HEK293 (cell line): ENCODE measurements at regions not wholly inside any gene's neighbourhood (a gene's known extent, or its start where the extent isn't known, plus 50 kb on each side); places are given as distances from the start of the nearest gene placed in this dataset.

Source experiments
- CTCF ChIA-PET: fragments of 350-600 bp; formaldehyde crosslinking; extraction: SDS; loops from one replicate; lab custom pipeline; 2021; ENCODE audit warnings: antibody characterized with exemption; lab: Yijun Ruan, JAX
- POLR2A ChIA-PET: fragments of 300-600 bp; formaldehyde crosslinking; extraction: SDS; loops from one replicate; lab custom pipeline; 2020; ENCODE audit warnings: antibody characterized with exemption, inconsistent platforms; lab: Yijun Ruan, JAX
- H3K27ac ChIP-seq: fragments of 200-500 bp; sonication (Bioruptor generic); 2 replicates; pipeline ENCODE4 v1.5.1; 2014; ENCODE audit warnings: low read depth, low read length, control low read depth, inconsistent platforms; ENCODE audit errors: extremely low read depth
- H3K36me3 ChIP-seq, 2 experiments: fragments of 200-500 bp in 1 of 2; sonication (Bioruptor generic) in 1 of 2; 1 replicate in 1 of 2; 2 replicates in 1 of 2; pipeline ENCODE4 v1.5.1; 2014 to 2017; ENCODE audit warnings: inconsistent platforms in 2 of 2, low read length in 2 of 2; ENCODE audit not compliant: control insufficient read depth in 2 of 2, insufficient read depth in 1 of 2
- H3K4me1 ChIP-seq: fragments of 200-500 bp; sonication (Bioruptor generic); 2 replicates; pipeline ENCODE4 v1.5.1; 2014; ENCODE audit warnings: mild to moderate bottlenecking, low read length, inconsistent platforms; ENCODE audit not compliant: control insufficient read depth, insufficient read depth
- H3K4me3 ChIP-seq: 2 replicates; pipeline ENCODE4 v1.5.1; 2011; ENCODE audit warnings: low read depth, mild to moderate bottlenecking, control low read depth, low read length, moderate library complexity
- H3K9me3 ChIP-seq: fragments of 200-500 bp; sonication (Bioruptor generic); 2 replicates; pipeline ENCODE4 v1.5.1; 2014; ENCODE audit warnings: low read depth, low read length, inconsistent platforms; ENCODE audit not compliant: control insufficient read depth, insufficient read depth
- ATF2 ChIP-seq: fragments of 450-650 bp; formaldehyde crosslinking; IDR thresholded peaks from 2 replicates; pipeline ENCODE4 v1.5.1; 2016; ENCODE audit warnings: missing biosample characterization, missing genetic modification characterization, low read depth
- KLF8 ChIP-seq: fragments of 450-650 bp; formaldehyde crosslinking; IDR thresholded peaks from 2 replicates; pipeline ENCODE4 v1.5.1; 2016; ENCODE audit warnings: missing biosample characterization, missing genetic modification characterization
- MYNN ChIP-seq: fragments of 450-650 bp; formaldehyde crosslinking; IDR thresholded peaks from 2 replicates; pipeline ENCODE4 v1.5.1; 2016; ENCODE audit warnings: missing biosample characterization, missing genetic modification characterization, borderline replicate concordance
- OSR2 ChIP-seq: fragments of 450-650 bp; formaldehyde crosslinking; IDR thresholded peaks from 2 replicates; pipeline ENCODE4 v1.5.1; 2016; ENCODE audit warnings: missing biosample characterization, missing genetic modification characterization
- SCRT2 ChIP-seq: fragments of 450-650 bp; formaldehyde crosslinking; IDR thresholded peaks from 2 replicates; pipeline ENCODE4 v1.5.1; 2016; ENCODE audit warnings: missing biosample characterization, missing genetic modification characterization
- SP7 ChIP-seq: fragments of 450-650 bp; formaldehyde crosslinking; IDR thresholded peaks from 2 replicates; pipeline ENCODE4 v1.5.1; 2016; ENCODE audit warnings: missing biosample characterization, missing genetic modification characterization
- ZEB2 ChIP-seq: fragments of 450-650 bp; formaldehyde crosslinking; IDR thresholded peaks from 2 replicates; pipeline ENCODE4 v1.5.1; 2016; ENCODE audit warnings: missing biosample characterization, missing genetic modification characterization
- ZNF140 ChIP-seq: fragments of 450-650 bp; formaldehyde crosslinking; IDR thresholded peaks from 2 replicates; pipeline ENCODE4 v1.5.1; 2016; ENCODE audit warnings: missing biosample characterization, missing genetic modification characterization
- ZNF174 ChIP-seq: fragments of 450-650 bp; formaldehyde crosslinking; IDR thresholded peaks from 2 replicates; pipeline ENCODE4 v1.5.0; 2017; ENCODE audit warnings: missing biosample characterization, mild to moderate bottlenecking, missing genetic modification characterization
- ZNF18 ChIP-seq: fragments of 450-650 bp; formaldehyde crosslinking; IDR thresholded peaks from 2 replicates; pipeline ENCODE4 v1.5.1; 2016; ENCODE audit warnings: missing biosample characterization, missing genetic modification characterization
- ZNF280D ChIP-seq: fragments of 450-650 bp; formaldehyde crosslinking; IDR thresholded peaks from 2 replicates; pipeline ENCODE4 v1.5.1; 2016; ENCODE audit warnings: missing biosample characterization, missing genetic modification characterization
- ZNF580 ChIP-seq: fragments of 450-650 bp; formaldehyde crosslinking; IDR thresholded peaks from 2 replicates; pipeline ENCODE4 v1.5.1; 2016; ENCODE audit warnings: missing biosample characterization, missing genetic modification characterization
- ZNF623 ChIP-seq: fragments of 450-650 bp; formaldehyde crosslinking; IDR thresholded peaks from 2 replicates; pipeline ENCODE4 v1.5.1; 2016; ENCODE audit warnings: missing biosample characterization, missing genetic modification characterization
- ZNF629 ChIP-seq: fragments of 450-650 bp; formaldehyde crosslinking; IDR thresholded peaks from 2 replicates; pipeline ENCODE4 v1.5.1; 2017; ENCODE audit warnings: missing biosample characterization, missing genetic modification characterization
- ZNF645 ChIP-seq: fragments of 450-650 bp; formaldehyde crosslinking; IDR thresholded peaks from 2 replicates; pipeline ENCODE4; 2016; ENCODE audit warnings: missing biosample characterization, missing genetic modification characterization
- ZNF692 ChIP-seq: fragments of 450-650 bp; formaldehyde crosslinking; IDR thresholded peaks from 2 replicates; pipeline ENCODE4 v1.5.1; 2016; ENCODE audit warnings: missing biosample characterization, missing genetic modification characterization
- ZNF776 ChIP-seq: fragments of 450-650 bp; formaldehyde crosslinking; IDR thresholded peaks from 2 replicates; pipeline ENCODE4 v1.5.0; 2017; ENCODE audit warnings: missing biosample characterization, missing genetic modification characterization, borderline replicate concordance
- ZNF792 ChIP-seq: fragments of 450-650 bp; formaldehyde crosslinking; IDR thresholded peaks from 2 replicates; pipeline ENCODE4 v1.5.1; 2016; ENCODE audit warnings: missing biosample characterization, missing genetic modification characterization
- ZSCAN4 ChIP-seq: fragments of 450-650 bp; formaldehyde crosslinking; IDR thresholded peaks from 2 replicates; pipeline ENCODE4 v1.5.1; 2017; ENCODE audit warnings: missing biosample characterization, missing genetic modification characterization
- ZXDB ChIP-seq: fragments of 450-650 bp; formaldehyde crosslinking; IDR thresholded peaks from 2 replicates; pipeline ENCODE4 v1.5.1; 2016; ENCODE audit warnings: missing biosample characterization, missing genetic modification characterization

GRCh38 chr18:68435581-68435980, 279.3 kb downstream of the TMX3 start:
- POLR2A ChIA-PET = no interaction called here
- no peak overlapping the region for H3K27ac ChIP-seq
- CTCF ChIA-PET = no interaction called here
- H3K4me3 ChIP-seq = no peak overlapping the region
- TF ChIP-seq ZNF18 (tag by site-specific recombination) = no peak
- no peak for TF ChIP-seq MYNN (tag by site-specific recombination)
- no peak for TF ChIP-seq ZNF645
- no peak for TF ChIP-seq ZNF629 (tag by site-specific recombination)
- TF ChIP-seq ZNF174 = no peak
- no peak for TF ChIP-seq ZNF692 (tag by site-specific recombination)
- TF ChIP-seq ZEB2 = no peak
- no peak for TF ChIP-seq ZXDB
- no peak for TF ChIP-seq ZSCAN4 (tag by site-specific recombination)
- no peak for TF ChIP-seq ZNF792 (tag by site-specific recombination)
- TF ChIP-seq OSR2 (tag by site-specific recombination) = no peak
- TF ChIP-seq ZNF776 (tag by site-specific recombination) = no peak
- TF ChIP-seq KLF8 (tag by site-specific recombination) = no peak
- TF ChIP-seq SCRT2 (tag by site-specific recombination) = no peak
- no peak for TF ChIP-seq ZNF280D (tag by site-specific recombination)
- TF ChIP-seq ZNF140 = no peak
- TF ChIP-seq SP7 = no peak
- TF ChIP-seq ZNF623 (tag by site-specific recombination) = no peak
- TF ChIP-seq ZNF580 (tag by site-specific recombination) = no peak
- TF ChIP-seq ATF2 (tag by site-specific recombination) = no peak
- H3K36me3 ChIP-seq = no peaks in the 10 kb centered on the region
- H3K4me1 ChIP-seq = no peaks in the 10 kb centered on the region
- no peaks in the 10 kb centered on the region for H3K9me3 ChIP-seq
